Colonic mucosa (tissue), 4 donors: ENCODE measurements at regions not wholly inside any gene's neighbourhood (a gene's known extent, or its start where the extent isn't known, plus 50 kb on each side); places are given as distances from the start of the nearest gene placed in this dataset.

ENCODE experiments used
- DNase-seq: peaks from one replicate; pipeline ENCODE4 v3.0.0-alpha.2; 2020
- H3K27ac ChIP-seq: fragments of 200-600 bp; one replicate; pipeline ENCODE4 v1.8.0; 2021
- H3K27me3 ChIP-seq: fragments of 200-600 bp; one replicate; pipeline ENCODE4 v1.8.0; 2021
- H3K36me3 ChIP-seq: fragments of 200-600 bp; one replicate; pipeline ENCODE4 v1.8.0; 2021
- H3K4me1 ChIP-seq: fragments of 200-600 bp; one replicate; pipeline ENCODE4 v1.8.0; 2021; ENCODE audit warnings: mild to moderate bottlenecking
- H3K4me3 ChIP-seq: fragments of 200-600 bp; one replicate; pipeline ENCODE4 v1.8.0; 2021
- H3K9ac ChIP-seq, 2 donors: one replicate each; pipeline ENCODE4 v1.7.0; 2013; ENCODE audit warnings: control low read depth in 2 of 2, low read depth in 2 of 2, low read length in 2 of 2
- H3K9me3 ChIP-seq: fragments of 200-600 bp; one replicate; pipeline ENCODE4 v1.8.0; 2021
- CTCF ChIP-seq: fragments of 200-600 bp; IDR thresholded peaks from one replicate; pipeline ENCODE4 v1.8.0; 2022; ENCODE audit warnings: antibody characterized with exemption, mild to moderate bottlenecking
- intact Hi-C: fragments of 100-400 bp; cut with DNase I; formaldehyde crosslinking; loops from one replicate; pipeline ENCODE4 v1.14.1; 2022
- donor health status: healthy.
- donor health status: DM: no; HTN: no; CAD: no.
- donor health status: DM: no; HTN: no; CAD: no.

- Histone ChIP-seq H3K9me3 (no peaks in the 10 kb centered on the region), H3K9ac (no peak overlapping the region), H3K27ac (no peak overlapping the region), H3K27me3 (no peaks in the 10 kb centered on the region), H3K36me3 (no peaks in the 10 kb centered on the region), H3K4me3 (no peak overlapping the region), H3K4me1 (no peaks in the 10 kb centered on the region)
- no peak for TF ChIP-seq CTCF
- intact Hi-C loops: no loop called here
- no peak for DNase-seq
Observed at GRCh38 chr11:103803062-103803461, 233.4 kb upstream of the DDI1 start.

GRCh38 chr11:103805688-103806009, 230.8 kb upstream of the DDI1 start:
- DNase-seq: no peak
- no peaks in the 10 kb centered on the region for H3K4me1 ChIP-seq
- H3K4me3 ChIP-seq: no peak overlapping the region
- no peaks in the 10 kb centered on the region for H3K36me3 ChIP-seq
- intact Hi-C loops: no loop called here
- no peak overlapping the region for H3K27ac ChIP-seq
- H3K9ac ChIP-seq: no peak overlapping the region
- no peaks in the 10 kb centered on the region for H3K27me3 ChIP-seq
- no peak for TF ChIP-seq CTCF
- no peaks in the 10 kb centered on the region for H3K9me3 ChIP-seq

GRCh38 chr11:103806130-103806895, 230.1 kb upstream of the DDI1 start:
- H3K4me1 ChIP-seq: no peaks in the 10 kb centered on the region
- H3K9ac ChIP-seq: no peak overlapping the region
- no peak overlapping the region for H3K27ac ChIP-seq
- TF ChIP-seq CTCF: no peak
- no peak overlapping the region for H3K4me3 ChIP-seq
- H3K36me3 ChIP-seq: no peaks in the 10 kb centered on the region
- no peak for DNase-seq
- H3K27me3 ChIP-seq: no peaks in the 10 kb centered on the region
- intact Hi-C loops: no loop called here
- H3K9me3 ChIP-seq: no peaks in the 10 kb centered on the region

GRCh38 chr11:103807806-103808205, 228.6 kb upstream of the DDI1 start:
- H3K4me3 ChIP-seq: no peak overlapping the region
- no peaks in the 10 kb centered on the region for H3K9me3 ChIP-seq
- no peak for TF ChIP-seq CTCF
- no peaks in the 10 kb centered on the region for H3K36me3 ChIP-seq
- intact Hi-C loops: no loop called here
- no peaks in the 10 kb centered on the region for H3K4me1 ChIP-seq
- no peak for DNase-seq
- no peak overlapping the region for H3K27ac ChIP-seq
- no peak overlapping the region for H3K9ac ChIP-seq
- H3K27me3 ChIP-seq: no peaks in the 10 kb centered on the region

- Histone ChIP-seq H3K27ac (no peak overlapping the region), H3K27me3 (no peaks in the 10 kb centered on the region), H3K4me1 (no peaks in the 10 kb centered on the region), H3K4me3 (no peak overlapping the region), H3K9ac (no peak overlapping the region), H3K9me3 (no peaks in the 10 kb centered on the region), H3K36me3 (no peaks in the 10 kb centered on the region)
- intact Hi-C loops: no loop called here
- TF ChIP-seq CTCF: no peak
- DNase-seq: no peak
Observed at GRCh38 chr11:103808252-103808651, 228.2 kb upstream of the DDI1 start.
